Natural killer cell (primary cell): ENCODE measurements at regions not wholly inside any gene's neighbourhood (a gene's known extent, or its start where the extent isn't known, plus 50 kb on each side); places are given as distances from the start of the nearest gene placed in this dataset.
"Not testable (repeated sequence)": the region's sequence is repeated elsewhere in the genome, so short reads cannot be mapped to it uniquely, and the experiment has no call there.

ENCODE experiments used
- ATAC-seq, 3 donors: fragments of 150-1000 bp in 2 of 3; fragments of 200-7000 bp in 1 of 3; cut with Tn5 transposase; 1 replicate in 1 of 3; 2 replicates in 2 of 3; pipeline ENCODE4 v1.10.0; 2021; ENCODE audit warnings: mild to moderate bottlenecking in 2 of 3, moderate library complexity in 2 of 3
- DNase-seq, 2 donors: peaks; one replicate each; pipeline versions ENCODE4 v3.0.0 to v3.0.0-alpha.2; 2013 to 2021; ENCODE audit warnings: mixed read lengths in 1 of 2
- H3K27ac ChIP-seq: one replicate; pipeline ENCODE4 v1.5.1; 2013; ENCODE audit warnings: mild to moderate bottlenecking, low read length
- H3K27me3 ChIP-seq: one replicate; pipeline ENCODE4 v1.6.1; 2013; ENCODE audit warnings: low read length; ENCODE audit not compliant: control insufficient read depth, insufficient read depth
- H3K36me3 ChIP-seq: one replicate; pipeline ENCODE4 v1.6.1; 2013; ENCODE audit warnings: low read length; ENCODE audit not compliant: control insufficient read depth, insufficient read depth
- H3K4me1 ChIP-seq: one replicate; pipeline ENCODE4 v1.6.1; 2013; ENCODE audit warnings: low read length; ENCODE audit not compliant: control insufficient read depth, insufficient read depth
- H3K4me3 ChIP-seq: one replicate; pipeline ENCODE4 v1.5.1; 2013; ENCODE audit warnings: low read length
- H3K9me3 ChIP-seq: one replicate; pipeline ENCODE4 v1.6.1; 2013; ENCODE audit warnings: low read length; ENCODE audit not compliant: control insufficient read depth, insufficient read depth
- H3K27ac Mint-ChIP-seq, 2 donors: one replicate each; pipeline ENCODE4 v1.8.0; 2022; ENCODE audit warnings: mild to moderate bottlenecking in 2 of 2, mixed read lengths in 2 of 2, moderate library complexity in 1 of 2
- H3K27me3 Mint-ChIP-seq, 2 donors: one replicate each; pipeline ENCODE4 v1.8.0; 2022; ENCODE audit warnings: low read depth in 2 of 2, mixed read lengths in 2 of 2
- H3K36me3 Mint-ChIP-seq: one replicate; pipeline ENCODE4 v1.8.0; 2022; ENCODE audit warnings: mixed read lengths
- H3K4me1 Mint-ChIP-seq, 2 donors: one replicate each; pipeline ENCODE4 v1.8.0; 2022; ENCODE audit warnings: mixed read lengths in 2 of 2
- H3K4me3 Mint-ChIP-seq: one replicate; pipeline ENCODE4 v1.8.0; 2022; ENCODE audit warnings: mild to moderate bottlenecking, moderate library complexity, mixed read lengths
- H3K9me3 Mint-ChIP-seq, 2 donors: one replicate each; pipeline ENCODE4 v1.8.0; 2022; ENCODE audit warnings: mixed read lengths in 2 of 2
- CTCF ChIP-seq: fragments of 200-600 bp; IDR thresholded peaks from one replicate; pipeline ENCODE4 v1.8.0; 2022; ENCODE audit warnings: antibody characterized with exemption
- WGBS: methylation state at CpG from one replicate; pipeline ENCODE4 v1.1.7; 2013; ENCODE audit warnings: missing lambda C conversion rate; ENCODE audit not compliant: insufficient coverage; 5-methylcytosine and 5-hydroxymethylcytosine counted together
- intact Hi-C: fragments of 100-400 bp; cut with micrococcal nuclease; formaldehyde crosslinking; loops from one replicate; pipeline ENCODE4 v1.14.2; 2022

DNA sequence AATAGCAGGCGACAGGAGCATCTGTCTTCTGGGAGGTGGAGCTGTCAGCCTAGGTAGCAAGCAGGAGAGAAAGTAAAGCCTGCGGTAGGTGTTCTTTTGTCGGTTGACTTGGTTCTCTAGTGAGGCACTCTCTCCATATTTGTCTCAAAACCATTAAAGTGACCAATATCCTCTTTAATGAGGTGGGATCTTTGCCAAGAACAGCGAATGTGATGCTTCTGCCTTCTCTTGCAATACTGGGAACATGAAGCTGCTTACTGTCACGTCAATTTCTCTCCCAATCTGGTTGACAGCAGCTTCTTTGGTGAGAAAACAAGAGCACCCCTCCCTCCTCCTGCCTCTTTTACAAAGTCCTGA lies 176.7 kb downstream of the ABCC12 start:
- TF ChIP-seq CTCF: no peak
- Mint-ChIP-seq H3K4me3 (no peak overlapping the region), H3K36me3 (no peaks in the 10 kb centered on the region), H3K27me3 (no peaks in the 10 kb centered on the region), H3K4me1 (no peaks in the 10 kb centered on the region), H3K9me3 (no peaks in the 10 kb centered on the region), H3K27ac (no peak overlapping the region)
- H3K4me1 ChIP-seq: no peaks in the 10 kb centered on the region
- H3K27ac ChIP-seq: no peak overlapping the region
- H3K27me3 ChIP-seq: no peaks in the 10 kb centered on the region
- WGBS: 61% methylated on average over 5 of the region's 5 CpGs
- DNase-seq: no peak
- no peaks in the 10 kb centered on the region for H3K36me3 ChIP-seq
- H3K9me3 ChIP-seq: no peaks in the 10 kb centered on the region
- ATAC-seq: no peak
- H3K4me3 ChIP-seq: no peak overlapping the region
- intact Hi-C loops: no loop called here

DNA sequence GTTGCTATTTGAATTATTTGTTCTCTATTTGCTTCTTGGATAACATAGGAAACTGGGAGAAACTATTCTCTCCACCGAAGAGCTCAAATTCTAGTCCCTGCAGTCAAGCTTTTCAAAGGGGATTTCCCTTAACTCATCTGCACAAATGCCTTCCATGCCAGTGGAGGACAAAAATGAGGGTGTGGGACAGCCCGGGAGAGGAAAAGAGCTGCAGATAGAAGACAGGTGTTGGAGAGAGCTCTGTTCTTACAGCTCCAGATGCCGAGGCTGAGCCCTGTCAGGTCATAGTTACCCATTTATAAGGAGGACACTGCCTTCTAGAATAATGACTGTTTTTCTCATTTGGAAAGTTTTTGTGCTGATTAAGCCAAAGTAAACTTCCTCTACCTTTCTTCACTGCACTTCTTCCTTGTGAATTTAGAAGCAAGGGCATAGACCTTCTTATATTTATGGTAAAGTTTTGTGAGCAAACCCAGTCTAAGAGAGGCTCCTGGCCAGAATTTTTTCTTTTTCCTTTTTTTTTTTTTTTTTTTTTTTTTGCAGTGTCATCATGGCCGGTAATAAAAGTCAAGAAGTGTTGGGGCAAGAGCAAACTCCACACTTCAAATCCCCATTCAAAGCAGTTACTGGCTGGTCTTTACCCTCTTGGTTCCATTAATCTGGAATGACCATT lies 177.2 kb downstream of the ABCC12 start:
- ATAC-seq: no peak
- no peaks in the 10 kb centered on the region for H3K9me3 Mint-ChIP-seq

GRCh38 chr16:47977802-47978201 lies 178.0 kb downstream of the ABCC12 start:
- 96% methylated on average over 1 of the region's 1 CpG for WGBS
- Mint-ChIP-seq H3K4me3 (no peak overlapping the region), H3K36me3 (no peaks in the 10 kb centered on the region), H3K27ac (no peak overlapping the region), H3K9me3 (peaks cover 0 to 2% of the 10 kb centered on the region in 2 donors), H3K27me3 (no peaks in the 10 kb centered on the region), H3K4me1 (no peaks in the 10 kb centered on the region)
- no peak for ATAC-seq
- no peaks in the 10 kb centered on the region for H3K27me3 ChIP-seq
- H3K27ac ChIP-seq: no peak overlapping the region
- no peak for DNase-seq
- no peak for TF ChIP-seq CTCF
- H3K9me3 ChIP-seq: no peaks in the 10 kb centered on the region
- no peaks in the 10 kb centered on the region for H3K4me1 ChIP-seq
- H3K4me3 ChIP-seq: no peak overlapping the region
- no peaks in the 10 kb centered on the region for H3K36me3 ChIP-seq
- intact Hi-C loops: no loop called here

More for the DNA sequence above, 177.2 kb downstream of the ABCC12 start:
- Histone ChIP-seq H3K4me1 (no peaks in the 10 kb centered on the region), H3K27me3 (no peaks in the 10 kb centered on the region), H3K9me3 (no peaks in the 10 kb centered on the region), H3K4me3 (no peak overlapping the region), H3K36me3 (no peaks in the 10 kb centered on the region), H3K27ac (no peak overlapping the region)
- Mint-ChIP-seq H3K27me3 (no peaks in the 10 kb centered on the region), H3K36me3 (no peaks in the 10 kb centered on the region), H3K27ac (no peak overlapping the region), H3K4me3 (no peak overlapping the region), H3K4me1 (no peaks in the 10 kb centered on the region)
- no peak for DNase-seq
- intact Hi-C loops: no loop called here
- WGBS: 58% methylated on average over 4 of the region's 4 CpGs
- TF ChIP-seq CTCF: no peak

DNA sequence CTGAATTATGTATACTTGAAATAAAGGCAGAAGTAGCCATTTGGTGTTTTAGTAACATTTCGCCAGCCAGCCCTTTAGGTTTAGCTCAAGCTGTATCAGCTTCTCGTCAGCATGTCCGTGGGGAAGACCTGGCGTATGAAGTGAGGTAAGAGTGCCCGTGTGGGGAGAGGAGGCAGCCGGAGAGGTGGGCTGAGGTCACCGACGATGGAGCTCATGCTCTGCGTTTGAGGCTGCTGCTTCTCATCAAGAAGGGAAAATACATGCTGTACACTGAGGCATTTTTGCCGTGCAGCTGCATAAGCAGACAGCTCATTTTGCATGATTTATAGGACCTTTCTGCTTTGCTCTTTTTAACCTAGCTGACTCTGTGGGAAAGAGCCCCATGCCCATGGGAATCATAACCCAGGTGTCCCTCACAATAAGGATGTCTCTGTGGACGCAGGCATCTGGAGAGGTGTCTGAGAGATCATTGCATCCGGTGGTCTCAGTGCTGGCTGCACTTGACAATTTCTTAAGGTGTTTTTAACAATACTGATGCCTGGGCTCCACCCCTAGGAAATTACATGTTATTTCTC lies 179.1 kb downstream of the ABCC12 start:
- DNase-seq (no peak), ATAC-seq (no peak)
- no peaks in the 10 kb centered on the region for H3K4me1 ChIP-seq
- H3K9me3 ChIP-seq: no peaks in the 10 kb centered on the region
- no peaks in the 10 kb centered on the region for H3K36me3 ChIP-seq
- no peak overlapping the region for H3K27ac ChIP-seq
- intact Hi-C loops: no loop called here
- H3K4me1 Mint-ChIP-seq: no peaks in the 10 kb centered on the region
- H3K4me3 Mint-ChIP-seq: no peak overlapping the region
- no peak for TF ChIP-seq CTCF
- no peak overlapping the region for H3K27ac Mint-ChIP-seq
- H3K27me3 ChIP-seq: no peaks in the 10 kb centered on the region
- H3K4me3 ChIP-seq: no peak overlapping the region
- WGBS: 89% methylated on average over 12 of the region's 12 CpGs
- H3K27me3 Mint-ChIP-seq: no peaks in the 10 kb centered on the region
- H3K36me3 Mint-ChIP-seq: no peaks in the 10 kb centered on the region
- peaks cover 0 to 3% of the 10 kb centered on the region in 2 donors for H3K9me3 Mint-ChIP-seq

GRCh38 chr16:47974971-47975370 lies 180.8 kb downstream of the ABCC12 start:
- H3K4me3 ChIP-seq, H3K9me3 ChIP-seq, intact Hi-C loops, H3K27ac Mint-ChIP-seq, ATAC-seq, H3K36me3 ChIP-seq, DNase-seq, H3K9me3 Mint-ChIP-seq, H3K27ac ChIP-seq, H3K36me3 Mint-ChIP-seq, H3K27me3 ChIP-seq, H3K4me1 Mint-ChIP-seq, H3K4me3 Mint-ChIP-seq, H3K27me3 Mint-ChIP-seq, H3K4me1 ChIP-seq: not testable (repeated sequence)
- WGBS: 98% methylated on average over 5 of the region's 5 CpGs
